Lung (tissue), 11 donors: ENCODE measurements at regions not wholly inside any gene's neighbourhood (a gene's known extent, or its start where the extent isn't known, plus 50 kb on each side); places are given as distances from the start of the nearest gene placed in this dataset.

Experiments
- ATAC-seq: fragments of 200-7000 bp; cut with Tn5 transposase; one replicate; pipeline ENCODE4 v1.9.1; 2020; ENCODE audit warnings: moderate number of reproducible peaks; ENCODE audit not compliant: insufficient read depth, low FRiP score
- DNase-seq, 3 donors: peaks; one replicate each; pipeline ENCODE4 v3.0.0-alpha.2; 2013 to 2017
- H3K27ac ChIP-seq, 2 donors: one replicate each; pipeline ENCODE4 v1.5.1; 2013; ENCODE audit warnings: mild to moderate bottlenecking in 2 of 2, moderate library complexity in 2 of 2, control low read depth in 1 of 2, inconsistent platforms in 1 of 2, low read depth in 1 of 2, low read length in 1 of 2
- H3K27me3 ChIP-seq, 3 donors: one replicate each; pipeline ENCODE4 v1.5.1; 2013; ENCODE audit warnings: low read length in 2 of 3; ENCODE audit not compliant: control insufficient read depth in 3 of 3, insufficient read depth in 3 of 3
- H3K36me3 ChIP-seq, 4 donors: one replicate each; pipeline ENCODE4 v1.5.1; 2013; ENCODE audit warnings: low read length in 4 of 4, mild to moderate bottlenecking in 1 of 4, moderate library complexity in 1 of 4; ENCODE audit not compliant: control insufficient read depth in 4 of 4, insufficient read depth in 4 of 4
- H3K4me1 ChIP-seq, 5 donors: one replicate each; pipeline ENCODE4 v1.5.1; 2013; ENCODE audit warnings: low read length in 5 of 5, mild to moderate bottlenecking in 2 of 5, moderate library complexity in 1 of 5; ENCODE audit not compliant: control insufficient read depth in 5 of 5, insufficient read depth in 5 of 5
- H3K4me3 ChIP-seq: one replicate; pipeline ENCODE4 v1.5.1; 2013; ENCODE audit warnings: mild to moderate bottlenecking, control low read depth, moderate library complexity
- H3K9ac ChIP-seq, 2 donors: one replicate each; pipeline ENCODE4 v1.5.1; 2013; ENCODE audit warnings: low read length in 2 of 2, control low read depth in 1 of 2; ENCODE audit not compliant: insufficient read depth in 1 of 2
- H3K9me3 ChIP-seq, 4 donors: one replicate each; pipeline ENCODE4 v1.5.1; 2013; ENCODE audit warnings: low read length in 3 of 4, mild to moderate bottlenecking in 1 of 4, moderate library complexity in 1 of 4; ENCODE audit not compliant: control insufficient read depth in 4 of 4, insufficient read depth in 3 of 4
- WGBS, 2 donors: extraction: QIAGEN DNeasy Blood & Tissue Kit; methylation state at CpG; one replicate each; pipeline ENCODE4 v1.1.7; 2013; 5-methylcytosine and 5-hydroxymethylcytosine counted together
- TF ChIP-seq, protein P1 (sequence below): IDR thresholded peaks from 2 replicates; pipeline ENCODE4 v1.5.1; 2012; ENCODE audit warnings: mild to moderate bottlenecking; ENCODE audit errors: control extremely low read depth, extremely low read depth
- donor health status: control.
- donor health status: control.
- donor health status: Bipolar disorder and iron deficiency.
- donor health status: healthy.
- donor health status: DM: yes; HTN: yes; CAD: no.

DNA sequence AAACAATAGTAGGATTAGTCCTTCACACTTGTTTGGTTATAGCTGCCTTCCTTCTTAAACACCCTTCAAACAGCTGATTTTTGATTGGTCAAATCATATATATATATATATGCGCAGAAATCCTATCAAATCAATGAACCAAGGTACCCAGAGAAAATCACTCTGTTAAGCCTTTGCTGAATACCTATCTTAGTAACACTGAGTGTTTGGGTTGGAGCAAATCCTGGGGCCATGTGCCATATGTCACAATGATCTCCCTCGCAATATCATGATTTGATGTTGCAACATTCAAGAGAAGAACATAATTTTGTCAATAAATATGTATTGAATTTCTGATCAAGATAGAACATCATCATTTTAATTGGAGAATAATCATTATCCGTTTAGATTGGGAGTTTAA is 795.6 kb downstream of the REEP3 start:
- H3K27me3 ChIP-seq, result no peaks in the 10 kb centered on the region
- TF ChIP-seq, protein P1, sequence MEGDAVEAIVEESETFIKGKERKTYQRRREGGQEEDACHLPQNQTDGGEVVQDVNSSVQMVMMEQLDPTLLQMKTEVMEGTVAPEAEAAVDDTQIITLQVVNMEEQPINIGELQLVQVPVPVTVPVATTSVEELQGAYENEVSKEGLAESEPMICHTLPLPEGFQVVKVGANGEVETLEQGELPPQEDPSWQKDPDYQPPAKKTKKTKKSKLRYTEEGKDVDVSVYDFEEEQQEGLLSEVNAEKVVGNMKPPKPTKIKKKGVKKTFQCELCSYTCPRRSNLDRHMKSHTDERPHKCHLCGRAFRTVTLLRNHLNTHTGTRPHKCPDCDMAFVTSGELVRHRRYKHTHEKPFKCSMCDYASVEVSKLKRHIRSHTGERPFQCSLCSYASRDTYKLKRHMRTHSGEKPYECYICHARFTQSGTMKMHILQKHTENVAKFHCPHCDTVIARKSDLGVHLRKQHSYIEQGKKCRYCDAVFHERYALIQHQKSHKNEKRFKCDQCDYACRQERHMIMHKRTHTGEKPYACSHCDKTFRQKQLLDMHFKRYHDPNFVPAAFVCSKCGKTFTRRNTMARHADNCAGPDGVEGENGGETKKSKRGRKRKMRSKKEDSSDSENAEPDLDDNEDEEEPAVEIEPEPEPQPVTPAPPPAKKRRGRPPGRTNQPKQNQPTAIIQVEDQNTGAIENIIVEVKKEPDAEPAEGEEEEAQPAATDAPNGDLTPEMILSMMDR, result no peak
- no peak for ATAC-seq
- H3K27ac ChIP-seq, result no peak overlapping the region
- H3K36me3 ChIP-seq, result no peaks in the 10 kb centered on the region
- no peak for DNase-seq
- H3K4me1 ChIP-seq, result peaks cover 0 to 10% (median 5%) of the 10 kb centered on the region in 5 donors
- H3K9me3 ChIP-seq, result no peaks in the 10 kb centered on the region
- WGBS, 2 donors, result 89 to 92% methylated on average over 3 of the region's 3 CpGs
- no peak overlapping the region for H3K9ac ChIP-seq
- H3K4me3 ChIP-seq, result no peak overlapping the region

DNA sequence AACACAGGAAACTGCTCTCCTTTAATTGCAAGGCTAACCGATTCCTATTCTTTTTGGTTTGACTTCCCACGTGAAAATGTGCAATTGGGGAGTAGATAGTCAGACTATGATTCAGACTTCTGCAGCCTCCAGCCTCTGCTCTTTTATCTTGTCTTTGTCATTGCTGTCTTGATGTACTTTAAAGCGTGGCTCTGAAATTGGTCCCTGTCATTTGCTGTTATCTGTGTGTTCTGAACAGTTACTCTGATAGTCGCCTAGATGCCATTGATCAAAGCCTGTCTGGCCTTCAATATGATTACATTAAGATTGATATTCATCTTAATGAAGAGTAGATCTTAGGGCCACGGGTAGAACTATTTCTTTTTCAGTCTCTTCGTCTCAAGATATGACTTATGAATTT is 799.2 kb downstream of the REEP3 start:
- no peaks in the 10 kb centered on the region for H3K9me3 ChIP-seq
- ATAC-seq (no peak), DNase-seq (no peak)
- no peak overlapping the region for H3K27ac ChIP-seq
- no peak overlapping the region for H3K9ac ChIP-seq
- H3K27me3 ChIP-seq, result no peaks in the 10 kb centered on the region
- no peak overlapping the region for H3K4me3 ChIP-seq
- H3K36me3 ChIP-seq, result no peaks in the 10 kb centered on the region
- TF ChIP-seq, protein P1, result no peak
- WGBS, 2 donors, result 66 to 75% methylated on average over 6 of the region's 6 CpGs
- no peaks in the 10 kb centered on the region for H3K4me1 ChIP-seq

DNA sequence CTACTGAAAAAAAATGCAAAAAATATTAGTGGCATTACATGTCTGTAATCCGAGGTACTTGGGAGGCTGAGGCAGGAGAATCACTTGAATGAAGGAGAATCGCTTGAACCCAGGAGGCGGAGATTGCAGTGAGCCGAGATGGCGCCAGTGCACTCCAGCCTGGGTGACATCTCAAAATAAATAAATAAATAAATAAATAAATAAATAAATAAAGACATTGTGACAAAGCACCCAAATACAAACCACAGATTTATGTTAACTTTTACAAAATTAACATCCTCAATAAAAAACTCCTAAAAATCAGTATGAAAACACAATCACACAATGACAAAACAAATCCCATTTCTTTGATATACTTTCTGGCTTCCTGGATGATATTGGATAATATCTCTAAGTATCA is 808.3 kb downstream of the REEP3 start:
- H3K27me3 ChIP-seq, result no peaks in the 10 kb centered on the region
- H3K9ac ChIP-seq, result no peak overlapping the region
- H3K4me3 ChIP-seq, result no peak overlapping the region
- H3K4me1 ChIP-seq, result no peaks in the 10 kb centered on the region
- WGBS, 2 donors, result 94% methylated on average over 5 of the region's 5 CpGs
- TF ChIP-seq, protein P1, result no peak
- no peaks in the 10 kb centered on the region for H3K9me3 ChIP-seq
- H3K27ac ChIP-seq, result no peak overlapping the region
- DNase-seq, result no peak
- no peaks in the 10 kb centered on the region for H3K36me3 ChIP-seq
- no peak for ATAC-seq

DNA sequence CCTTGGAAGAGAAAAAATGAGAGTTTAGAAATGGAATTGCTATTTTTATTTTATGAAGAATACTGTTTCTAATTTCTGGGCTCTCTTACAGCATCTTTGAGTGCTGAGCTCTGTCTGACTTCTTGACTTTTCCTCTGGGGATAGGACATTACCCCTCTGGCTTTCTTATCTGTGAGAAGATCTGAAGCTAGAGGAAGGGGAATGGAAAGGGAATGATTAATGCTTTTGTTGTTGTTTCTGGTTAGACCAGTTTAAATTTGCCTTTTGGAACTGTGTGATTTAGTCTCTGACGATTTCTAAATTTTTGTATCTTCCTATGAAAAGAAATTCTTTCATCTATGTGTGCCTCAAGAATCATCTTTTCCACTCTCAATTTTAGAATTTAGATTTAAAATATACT is 811.4 kb downstream of the REEP3 start:
- no peaks in the 10 kb centered on the region for H3K27me3 ChIP-seq
- ATAC-seq (no peak), DNase-seq (no peak)
- H3K4me3 ChIP-seq, result no peak overlapping the region
- TF ChIP-seq, protein P1, result no peak
- H3K9me3 ChIP-seq, result no peaks in the 10 kb centered on the region
- 44 to 54% methylated on average over 1 of the region's 1 CpG for WGBS, 2 donors
- H3K36me3 ChIP-seq, result no peaks in the 10 kb centered on the region
- H3K9ac ChIP-seq, result no peak overlapping the region
- H3K27ac ChIP-seq, result no peak overlapping the region
- H3K4me1 ChIP-seq, result no peaks in the 10 kb centered on the region
